ENCODE measurements at regions not wholly inside any gene's neighbourhood (a gene's known extent, or its start where the extent isn't known, plus 50 kb on each side); places are given as distances from the start of the nearest gene placed in this dataset.

- H3K4me3 ChIP-seq (ENCODE audit: low read depth, low read length): no peak overlapping the region
- no peak for DNase-seq (ENCODE audit: low read depth)
- TF ChIP-seq CTCF (IDR thresholded peaks at IDR 0.05; ENCODE audit: low read depth, low read length, missing control alignments): no peak
- in situ Hi-C loops (cut with HindIII; ENCODE audit: low sequenced_read_pairs): no loop called here
Measured at GRCh38 chrX:57771689-57772088, 91.6 kb upstream of the NLRP2B start.

- DNase-seq (ENCODE audit: low read depth): no peak
- in situ Hi-C loops (cut with HindIII; ENCODE audit: low sequenced_read_pairs): no loop called here
- no peak for TF ChIP-seq CTCF (IDR thresholded peaks at IDR 0.05; ENCODE audit: low read depth, low read length, missing control alignments)
- no peak overlapping the region for H3K4me3 ChIP-seq (ENCODE audit: low read depth, low read length)
Measured at GRCh38 chrX:57752866-57753265, 72.8 kb upstream of the NLRP2B start.

GRCh38 chrX:57741107-57741506, 61.0 kb upstream of the NLRP2B start:
- DNase-seq (ENCODE audit: low read depth): no peak
- TF ChIP-seq CTCF (IDR thresholded peaks at IDR 0.05; ENCODE audit: low read depth, low read length, missing control alignments): no peak
- in situ Hi-C loops (cut with HindIII; ENCODE audit: low sequenced_read_pairs): no loop called here
- no peak overlapping the region for H3K4me3 ChIP-seq (ENCODE audit: low read depth, low read length)

GRCh38 chrX:57737881-57738280, 57.8 kb upstream of the NLRP2B start:
- no peak overlapping the region for H3K4me3 ChIP-seq (ENCODE audit: low read depth, low read length)
- no peak for DNase-seq (ENCODE audit: low read depth)
- TF ChIP-seq CTCF (IDR thresholded peaks at IDR 0.05; ENCODE audit: low read depth, low read length, missing control alignments): no peak
- in situ Hi-C loops (cut with HindIII; ENCODE audit: low sequenced_read_pairs): no loop called here

All from astrocyte of the cerebellum (primary cell).